Mesodermal cell (in vitro differentiated cells): ENCODE measurements at regions not wholly inside any gene's neighbourhood (a gene's known extent, or its start where the extent isn't known, plus 50 kb on each side); places are given as distances from the start of the nearest gene placed in this dataset.

Experiments used
- H3K27ac ChIP-seq: 2 replicates; pipeline ENCODE4 v1.7.0; 2013; ENCODE audit warnings: mild to moderate bottlenecking, low read depth, low read length, moderate library complexity; ENCODE audit not compliant: severe bottlenecking
- H3K36me3 ChIP-seq: 2 replicates; pipeline ENCODE4 v1.7.1; 2013; ENCODE audit warnings: mild to moderate bottlenecking, low read length, moderate library complexity; ENCODE audit not compliant: control insufficient read depth, insufficient read depth
- H3K4me1 ChIP-seq: one replicate; pipeline ENCODE4 v1.7.1; 2013; ENCODE audit warnings: mild to moderate bottlenecking, low read length; ENCODE audit not compliant: insufficient read depth, control insufficient read depth, poor library complexity, severe bottlenecking
- H3K4me3 ChIP-seq: 2 replicates; pipeline ENCODE4 v1.7.0; 2013; ENCODE audit warnings: low read length, control low read depth, mild to moderate bottlenecking; ENCODE audit not compliant: insufficient read depth, poor library complexity, severe bottlenecking; ENCODE audit errors: extremely low read depth
- H3K9me3 ChIP-seq: 2 replicates; pipeline ENCODE4 v1.7.1; 2013; ENCODE audit warnings: mild to moderate bottlenecking, low read length, moderate library complexity; ENCODE audit not compliant: control insufficient read depth
- WGBS, 2 experiments: methylation state at CpG; one replicate each; pipeline ENCODE4 v1.1.5; 2013; ENCODE audit warnings: missing lambda C conversion rate in 2 of 2; ENCODE audit not compliant: insufficient coverage in 2 of 2; 5-methylcytosine and 5-hydroxymethylcytosine counted together

- no peaks in the 10 kb centered on the region for H3K4me1 ChIP-seq
- H3K9me3 ChIP-seq = no peaks in the 10 kb centered on the region
- H3K36me3 ChIP-seq = no peaks in the 10 kb centered on the region
- WGBS, 2 experiments = no CpG with 5 or more reads among the region's 3 CpGs
- H3K27ac ChIP-seq = no peak overlapping the region
- no peak overlapping the region for H3K4me3 ChIP-seq
Measured at GRCh38 chr11:90805172-90805571, 582.3 kb upstream of the CHORDC1 start.

GRCh38 chr11:90803831-90804230 lies 581.0 kb upstream of the CHORDC1 start:
- H3K27ac ChIP-seq = no peak overlapping the region

GRCh38 chr11:90803366-90803765 lies 580.5 kb upstream of the CHORDC1 start:
- H3K36me3 ChIP-seq = no peaks in the 10 kb centered on the region
- H3K27ac ChIP-seq = no peak overlapping the region
- 40% methylated on average over 1 of the region's 3 CpGs; no CpG with 5 or more reads in 1 of the 2 experiments for WGBS, 2 experiments
- no peaks in the 10 kb centered on the region for H3K9me3 ChIP-seq
- H3K4me1 ChIP-seq = no peaks in the 10 kb centered on the region
- no peak overlapping the region for H3K4me3 ChIP-seq

More at GRCh38 chr11:90803831-90804230, 581.0 kb upstream of the CHORDC1 start:
- Histone ChIP-seq H3K9me3 (no peaks in the 10 kb centered on the region), H3K4me3 (no peak overlapping the region), H3K4me1 (no peaks in the 10 kb centered on the region), H3K36me3 (no peaks in the 10 kb centered on the region)
- 80 to 100% methylated on average over 1 of the region's 7 CpGs for WGBS, 2 experiments

- H3K27ac ChIP-seq = no peak overlapping the region
Measured at GRCh38 chr11:90798769-90799168, 575.9 kb upstream of the CHORDC1 start.

GRCh38 chr11:90795746-90796145 lies 572.9 kb upstream of the CHORDC1 start:
- Histone ChIP-seq H3K36me3 (no peaks in the 10 kb centered on the region), H3K27ac (no peak overlapping the region), H3K4me3 (no peak overlapping the region), H3K9me3 (no peaks in the 10 kb centered on the region), H3K4me1 (no peaks in the 10 kb centered on the region)
- 76 to 92% methylated on average over 4 of the region's 4 CpGs for WGBS, 2 experiments

More at GRCh38 chr11:90798769-90799168, 575.9 kb upstream of the CHORDC1 start:
- WGBS, 2 experiments = 63 to 92% methylated on average over 1 of the region's 3 CpGs
- no peaks in the 10 kb centered on the region for H3K9me3 ChIP-seq
- no peaks in the 10 kb centered on the region for H3K4me1 ChIP-seq
- H3K4me3 ChIP-seq = no peak overlapping the region
- H3K36me3 ChIP-seq = no peaks in the 10 kb centered on the region

GRCh38 chr11:90788961-90789360 lies 566.1 kb upstream of the CHORDC1 start:
- no peaks in the 10 kb centered on the region for H3K36me3 ChIP-seq
- WGBS, 2 experiments = 73% methylated on average over 2 of the region's 3 CpGs; no CpG with 5 or more reads in 1 of the 2 experiments

GRCh38 chr11:90784241-90784814 lies 561.5 kb upstream of the CHORDC1 start:
- H3K27ac ChIP-seq = no peak overlapping the region
- no peaks in the 10 kb centered on the region for H3K36me3 ChIP-seq
- no peaks in the 10 kb centered on the region for H3K4me1 ChIP-seq
- no CpG with 5 or more reads among the region's 2 CpGs for WGBS, 2 experiments
- no peak overlapping the region for H3K4me3 ChIP-seq
- H3K9me3 ChIP-seq = no peaks in the 10 kb centered on the region

More at GRCh38 chr11:90788961-90789360, 566.1 kb upstream of the CHORDC1 start:
- Histone ChIP-seq H3K4me1 (no peaks in the 10 kb centered on the region), H3K4me3 (no peak overlapping the region), H3K9me3 (no peaks in the 10 kb centered on the region), H3K27ac (no peak overlapping the region)

GRCh38 chr11:90783111-90783510 lies 560.3 kb upstream of the CHORDC1 start:
- Histone ChIP-seq H3K4me1 (no peaks in the 10 kb centered on the region), H3K36me3 (no peaks in the 10 kb centered on the region), H3K9me3 (no peaks in the 10 kb centered on the region), H3K27ac (no peak overlapping the region), H3K4me3 (no peak overlapping the region)
- 97 to 100% methylated on average over 1 to 3 of the region's 3 CpGs for WGBS, 2 experiments

GRCh38 chr11:90779098-90779497 lies 556.2 kb upstream of the CHORDC1 start:
- Histone ChIP-seq H3K4me3 (no peak overlapping the region), H3K4me1 (no peaks in the 10 kb centered on the region), H3K36me3 (no peaks in the 10 kb centered on the region)

GRCh38 chr11:90775567-90776165 lies 552.8 kb upstream of the CHORDC1 start:
- Histone ChIP-seq H3K36me3 (no peaks in the 10 kb centered on the region), H3K4me3 (no peak overlapping the region), H3K27ac (no peak overlapping the region), H3K9me3 (no peaks in the 10 kb centered on the region), H3K4me1 (no peaks in the 10 kb centered on the region)
- 100% methylated on average over 1 of the region's 6 CpGs; no CpG with 5 or more reads in 1 of the 2 experiments for WGBS, 2 experiments

More at GRCh38 chr11:90779098-90779497, 556.2 kb upstream of the CHORDC1 start:
- no peaks in the 10 kb centered on the region for H3K9me3 ChIP-seq
- no peak overlapping the region for H3K27ac ChIP-seq
